HCT116 (cell line): ENCODE measurements at regions not wholly inside any gene's neighbourhood (a gene's known extent, or its start where the extent isn't known, plus 50 kb on each side); places are given as distances from the start of the nearest gene placed in this dataset.

Experiments used
- EZH2 ChIP-seq: fragments of 200-600 bp; sonication (generic); IDR thresholded peaks from 2 replicates; pipeline ENCODE4 v1.6.1; 2017; ENCODE audit warnings: antibody characterized with exemption, mixed run types
- POLR2AphosphoS5 ChIP-seq: IDR thresholded peaks from 2 replicates; pipeline ENCODE4 v1.6.1; 2011; ENCODE audit warnings: mild to moderate bottlenecking, low read depth, low read length, moderate library complexity
- RAD21 ChIP-seq: IDR thresholded peaks from 2 replicates; pipeline ENCODE4 v1.6.1; 2012; ENCODE audit warnings: low read depth, mild to moderate bottlenecking
- TF ChIP-seq, protein P1 (sequence below), 3 experiments: fragments of 200-600 bp in 1 of 3; sonication (generic) in 1 of 3; IDR thresholded peaks in 2 of 3; conservative IDR thresholded peaks in 1 of 3; 2 replicates each; pipeline ENCODE4 v1.5.1; 2012 to 2017; ENCODE audit warnings: low read depth in 2 of 3, low read length in 2 of 3, antibody characterized with exemption in 1 of 3, borderline replicate concordance in 1 of 3, control low read depth in 1 of 3, mild to moderate bottlenecking in 1 of 3, mixed read lengths in 1 of 3, mixed run types in 1 of 3, moderate library complexity in 1 of 3; ENCODE audit not compliant: insufficient read depth in 1 of 3
- TF ChIP-seq, protein P2 (sequence below): IDR thresholded peaks from 2 replicates; pipeline ENCODE4 v1.6.1; 2012; ENCODE audit warnings: low read depth
- TF ChIP-seq, protein P3 (sequence below): IDR thresholded peaks from 2 replicates; pipeline ENCODE4 v1.6.1; 2012

DNA sequence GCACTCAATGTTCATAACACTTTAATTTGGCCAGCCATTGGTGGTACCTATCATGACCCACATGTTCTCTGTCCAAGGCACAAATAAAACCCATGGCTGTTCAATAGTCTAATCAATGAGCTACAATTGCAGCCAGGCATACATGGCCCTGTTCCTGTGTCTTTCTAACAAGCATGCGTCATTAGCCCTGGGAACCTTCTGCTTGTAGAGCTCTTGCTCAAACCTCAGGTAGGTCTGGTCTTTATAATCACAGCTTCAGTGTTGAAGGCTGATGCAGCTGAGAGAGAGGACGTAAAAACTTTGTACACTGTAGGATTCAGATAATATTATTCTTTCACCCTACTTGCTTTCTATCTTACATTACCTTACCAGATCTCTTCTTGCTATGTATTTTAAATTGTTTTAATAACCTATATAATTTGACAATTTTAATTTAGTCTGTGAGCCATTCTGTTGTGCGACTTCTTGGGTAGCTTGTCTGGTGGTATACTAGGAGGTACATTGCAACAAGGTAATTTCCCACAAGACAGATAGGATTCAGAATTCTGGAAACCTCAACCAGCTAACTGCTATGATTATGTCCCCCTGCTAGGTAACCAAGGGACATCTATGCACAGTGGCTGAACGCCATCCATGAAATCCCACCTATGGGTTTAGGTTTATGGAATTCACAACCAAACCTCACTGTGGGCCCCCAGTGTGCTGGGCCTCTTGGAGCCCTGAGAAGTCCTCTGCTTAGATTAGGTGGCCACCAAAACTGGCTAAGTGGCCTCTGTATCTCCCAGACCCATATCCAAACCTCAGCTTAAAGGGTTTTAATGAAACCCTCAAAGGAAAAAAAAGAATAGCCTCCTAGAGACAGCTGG is 55.4 kb upstream of the RIPOR2 start:
- TF ChIP-seq, protein P1, sequence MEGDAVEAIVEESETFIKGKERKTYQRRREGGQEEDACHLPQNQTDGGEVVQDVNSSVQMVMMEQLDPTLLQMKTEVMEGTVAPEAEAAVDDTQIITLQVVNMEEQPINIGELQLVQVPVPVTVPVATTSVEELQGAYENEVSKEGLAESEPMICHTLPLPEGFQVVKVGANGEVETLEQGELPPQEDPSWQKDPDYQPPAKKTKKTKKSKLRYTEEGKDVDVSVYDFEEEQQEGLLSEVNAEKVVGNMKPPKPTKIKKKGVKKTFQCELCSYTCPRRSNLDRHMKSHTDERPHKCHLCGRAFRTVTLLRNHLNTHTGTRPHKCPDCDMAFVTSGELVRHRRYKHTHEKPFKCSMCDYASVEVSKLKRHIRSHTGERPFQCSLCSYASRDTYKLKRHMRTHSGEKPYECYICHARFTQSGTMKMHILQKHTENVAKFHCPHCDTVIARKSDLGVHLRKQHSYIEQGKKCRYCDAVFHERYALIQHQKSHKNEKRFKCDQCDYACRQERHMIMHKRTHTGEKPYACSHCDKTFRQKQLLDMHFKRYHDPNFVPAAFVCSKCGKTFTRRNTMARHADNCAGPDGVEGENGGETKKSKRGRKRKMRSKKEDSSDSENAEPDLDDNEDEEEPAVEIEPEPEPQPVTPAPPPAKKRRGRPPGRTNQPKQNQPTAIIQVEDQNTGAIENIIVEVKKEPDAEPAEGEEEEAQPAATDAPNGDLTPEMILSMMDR (IDR thresholded peaks at IDR 0.05 in 2 of 3, conservative IDR thresholded peaks at IDR 0.05 in 1 of 3; ENCODE audit: borderline replicate concordance in 1 of 3, insufficient read depth in 1 of 3, low read depth in 2 of 3, low read length in 2 of 3) = no peak
- TF ChIP-seq RAD21 (no peak), POLR2AphosphoS5 (no peak), EZH2 (no peak)
- TF ChIP-seq, protein P2, sequence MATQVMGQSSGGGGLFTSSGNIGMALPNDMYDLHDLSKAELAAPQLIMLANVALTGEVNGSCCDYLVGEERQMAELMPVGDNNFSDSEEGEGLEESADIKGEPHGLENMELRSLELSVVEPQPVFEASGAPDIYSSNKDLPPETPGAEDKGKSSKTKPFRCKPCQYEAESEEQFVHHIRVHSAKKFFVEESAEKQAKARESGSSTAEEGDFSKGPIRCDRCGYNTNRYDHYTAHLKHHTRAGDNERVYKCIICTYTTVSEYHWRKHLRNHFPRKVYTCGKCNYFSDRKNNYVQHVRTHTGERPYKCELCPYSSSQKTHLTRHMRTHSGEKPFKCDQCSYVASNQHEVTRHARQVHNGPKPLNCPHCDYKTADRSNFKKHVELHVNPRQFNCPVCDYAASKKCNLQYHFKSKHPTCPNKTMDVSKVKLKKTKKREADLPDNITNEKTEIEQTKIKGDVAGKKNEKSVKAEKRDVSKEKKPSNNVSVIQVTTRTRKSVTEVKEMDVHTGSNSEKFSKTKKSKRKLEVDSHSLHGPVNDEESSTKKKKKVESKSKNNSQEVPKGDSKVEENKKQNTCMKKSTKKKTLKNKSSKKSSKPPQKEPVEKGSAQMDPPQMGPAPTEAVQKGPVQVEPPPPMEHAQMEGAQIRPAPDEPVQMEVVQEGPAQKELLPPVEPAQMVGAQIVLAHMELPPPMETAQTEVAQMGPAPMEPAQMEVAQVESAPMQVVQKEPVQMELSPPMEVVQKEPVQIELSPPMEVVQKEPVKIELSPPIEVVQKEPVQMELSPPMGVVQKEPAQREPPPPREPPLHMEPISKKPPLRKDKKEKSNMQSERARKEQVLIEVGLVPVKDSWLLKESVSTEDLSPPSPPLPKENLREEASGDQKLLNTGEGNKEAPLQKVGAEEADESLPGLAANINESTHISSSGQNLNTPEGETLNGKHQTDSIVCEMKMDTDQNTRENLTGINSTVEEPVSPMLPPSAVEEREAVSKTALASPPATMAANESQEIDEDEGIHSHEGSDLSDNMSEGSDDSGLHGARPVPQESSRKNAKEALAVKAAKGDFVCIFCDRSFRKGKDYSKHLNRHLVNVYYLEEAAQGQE = no peak
- TF ChIP-seq, protein P3, sequence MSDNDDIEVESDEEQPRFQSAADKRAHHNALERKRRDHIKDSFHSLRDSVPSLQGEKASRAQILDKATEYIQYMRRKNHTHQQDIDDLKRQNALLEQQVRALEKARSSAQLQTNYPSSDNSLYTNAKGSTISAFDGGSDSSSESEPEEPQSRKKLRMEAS = no peak
